Subcutaneous abdominal adipose tissue (tissue), 5 donors: ENCODE measurements at regions not wholly inside any gene's neighbourhood (a gene's known extent, or its start where the extent isn't known, plus 50 kb on each side); places are given as distances from the start of the nearest gene placed in this dataset.

Experiments
- H3K27ac ChIP-seq: one replicate; pipeline ENCODE4 v1.7.0; 2013; ENCODE audit warnings: low read depth, mild to moderate bottlenecking, inconsistent platforms, low read length, moderate library complexity
- H3K27me3 ChIP-seq, 5 donors: one replicate each; pipeline ENCODE4 v1.7.0; 2013; ENCODE audit warnings: low read length in 5 of 5, inconsistent platforms in 1 of 5; ENCODE audit not compliant: control insufficient read depth in 5 of 5, insufficient read depth in 4 of 5
- H3K36me3 ChIP-seq, 5 donors: one replicate each; pipeline ENCODE4 v1.7.0; 2013; ENCODE audit warnings: low read length in 5 of 5; ENCODE audit not compliant: control insufficient read depth in 5 of 5, insufficient read depth in 5 of 5
- H3K4me1 ChIP-seq, 5 donors: one replicate each; pipeline ENCODE4 v1.7.0; 2013; ENCODE audit warnings: low read length in 5 of 5, mild to moderate bottlenecking in 3 of 5, moderate library complexity in 1 of 5; ENCODE audit not compliant: control insufficient read depth in 5 of 5, insufficient read depth in 5 of 5
- H3K4me3 ChIP-seq, 5 donors: one replicate each; pipeline ENCODE4 v1.7.0; 2013; ENCODE audit warnings: low read length in 5 of 5, low read depth in 1 of 5
- H3K9ac ChIP-seq, 5 donors: one replicate each; pipeline ENCODE4 v1.7.0; 2013; ENCODE audit warnings: low read length in 5 of 5, mild to moderate bottlenecking in 4 of 5, moderate library complexity in 3 of 5
- H3K9me3 ChIP-seq, 5 donors: one replicate each; pipeline ENCODE4 v1.7.0; 2013; ENCODE audit warnings: low read length in 5 of 5; ENCODE audit not compliant: control insufficient read depth in 5 of 5
- donor health status: healthy.
- donor health status: healthy.
- donor health status: healthy.
- donor health status: healthy.
- donor health status: healthy.

- Histone ChIP-seq H3K9ac (no peak overlapping the region), H3K4me1 (peaks cover 0 to 34% (median 14%) of the 10 kb centered on the region in 5 donors), H3K9me3 (no peaks in the 10 kb centered on the region), H3K4me3 (no peak overlapping the region), H3K27me3 (no peaks in the 10 kb centered on the region), H3K36me3 (no peaks in the 10 kb centered on the region), H3K27ac (no peak overlapping the region)
These were observed 135.1 kb downstream of the SOCS6 start for GRCh38 chr18:70423988-70424387.

GRCh38 chr18:70423120-70423519 is 134.3 kb downstream of the SOCS6 start:
- Histone ChIP-seq H3K27ac (peak overlapping the region; percentile 27), H3K36me3 (no peaks in the 10 kb centered on the region), H3K9ac (no peak overlapping the region), H3K4me3 (no peak overlapping the region), H3K27me3 (no peaks in the 10 kb centered on the region), H3K4me1 (peaks cover 0 to 34% (median 14%) of the 10 kb centered on the region in 5 donors), H3K9me3 (no peaks in the 10 kb centered on the region)

- H3K4me1 ChIP-seq, result peaks cover 0 to 34% (median 14%) of the 10 kb centered on the region in 5 donors
- no peak overlapping the region for H3K4me3 ChIP-seq
- no peaks in the 10 kb centered on the region for H3K9me3 ChIP-seq
- no peaks in the 10 kb centered on the region for H3K36me3 ChIP-seq
- H3K27me3 ChIP-seq, result no peaks in the 10 kb centered on the region
- no peak overlapping the region for H3K9ac ChIP-seq
- peak overlapping the region; percentile 27 for H3K27ac ChIP-seq
These were observed 133.6 kb downstream of the SOCS6 start for GRCh38 chr18:70422391-70422965.

GRCh38 chr18:70421471-70422390 is 132.9 kb downstream of the SOCS6 start:
- Histone ChIP-seq H3K27ac (peak overlapping the region; percentile 27), H3K27me3 (no peaks in the 10 kb centered on the region)

GRCh38 chr18:70420146-70420898 is 131.5 kb downstream of the SOCS6 start:
- H3K9me3 ChIP-seq, result no peaks in the 10 kb centered on the region
- H3K36me3 ChIP-seq, result no peaks in the 10 kb centered on the region
- H3K27me3 ChIP-seq, result peaks cover 0 to 3% (median 0%) of the 10 kb centered on the region in 5 donors
- H3K4me1 ChIP-seq, result peaks cover 0 to 34% (median 14%) of the 10 kb centered on the region in 5 donors
- no peak overlapping the region for H3K27ac ChIP-seq
- no peak overlapping the region for H3K4me3 ChIP-seq
- no peak overlapping the region for H3K9ac ChIP-seq

More at GRCh38 chr18:70421471-70422390, 132.9 kb downstream of the SOCS6 start:
- Histone ChIP-seq H3K4me1 (peaks cover 0 to 34% (median 14%) of the 10 kb centered on the region in 5 donors), H3K36me3 (no peaks in the 10 kb centered on the region), H3K9me3 (no peaks in the 10 kb centered on the region), H3K9ac (no peak overlapping the region), H3K4me3 (no peak overlapping the region)

GRCh38 chr18:70419526-70419925 is 130.7 kb downstream of the SOCS6 start:
- Histone ChIP-seq H3K27me3 (peaks cover 0 to 3% (median 0%) of the 10 kb centered on the region in 5 donors), H3K4me1 (peaks cover 0 to 34% (median 14%) of the 10 kb centered on the region in 5 donors), H3K9me3 (no peaks in the 10 kb centered on the region), H3K9ac (no peak overlapping the region), H3K4me3 (no peak overlapping the region), H3K36me3 (no peaks in the 10 kb centered on the region), H3K27ac (no peak overlapping the region)

GRCh38 chr18:70418546-70419311 is 129.9 kb downstream of the SOCS6 start:
- H3K36me3 ChIP-seq, result no peaks in the 10 kb centered on the region
- H3K9ac ChIP-seq, result no peak overlapping the region
- H3K9me3 ChIP-seq, result no peaks in the 10 kb centered on the region
- H3K4me1 ChIP-seq, result peaks cover 0 to 34% (median 14%) of the 10 kb centered on the region in 5 donors
- no peak overlapping the region for H3K4me3 ChIP-seq
- peaks cover 0 to 3% (median 0%) of the 10 kb centered on the region in 5 donors for H3K27me3 ChIP-seq
- H3K27ac ChIP-seq, result no peak overlapping the region

- Histone ChIP-seq H3K4me1 (peaks cover 0 to 28% (median 14%) of the 10 kb centered on the region in 5 donors), H3K36me3 (no peaks in the 10 kb centered on the region), H3K4me3 (no peak overlapping the region), H3K27me3 (peaks cover 0 to 3% (median 0%) of the 10 kb centered on the region in 5 donors), H3K9me3 (no peaks in the 10 kb centered on the region), H3K27ac (no peak overlapping the region), H3K9ac (no peak overlapping the region)
These were observed 129.0 kb downstream of the SOCS6 start for GRCh38 chr18:70417847-70418246.

- no peak overlapping the region for H3K9ac ChIP-seq
- peaks cover 0 to 17% (median 9%) of the 10 kb centered on the region in 5 donors for H3K4me1 ChIP-seq
- no peaks in the 10 kb centered on the region for H3K9me3 ChIP-seq
- H3K36me3 ChIP-seq, result no peaks in the 10 kb centered on the region
- H3K27me3 ChIP-seq, result peaks cover 0 to 3% (median 0%) of the 10 kb centered on the region in 5 donors
- no peak overlapping the region for H3K27ac ChIP-seq
- no peak overlapping the region for H3K4me3 ChIP-seq
These were observed 127.7 kb downstream of the SOCS6 start for GRCh38 chr18:70416496-70416895.
